GM21367 (cell line): ENCODE measurements at regions not wholly inside any gene's neighbourhood (a gene's known extent, or its start where the extent isn't known, plus 50 kb on each side); places are given as distances from the start of the nearest gene placed in this dataset.

Experiments
- ATAC-seq: cut with Tn5 transposase; IDR thresholded peaks from one replicate; pipeline ENCODE4 v1.9.1; 2021; ENCODE audit not compliant: unreplicated experiment

- ATAC-seq = no peak
These were observed 172.3 kb upstream of the RPS6KA3 start for GRCh38 chrX:20438871-20439526.

GRCh38 chrX:20437683-20438082 lies 171.0 kb upstream of the RPS6KA3 start:
- no peak for ATAC-seq

DNA sequence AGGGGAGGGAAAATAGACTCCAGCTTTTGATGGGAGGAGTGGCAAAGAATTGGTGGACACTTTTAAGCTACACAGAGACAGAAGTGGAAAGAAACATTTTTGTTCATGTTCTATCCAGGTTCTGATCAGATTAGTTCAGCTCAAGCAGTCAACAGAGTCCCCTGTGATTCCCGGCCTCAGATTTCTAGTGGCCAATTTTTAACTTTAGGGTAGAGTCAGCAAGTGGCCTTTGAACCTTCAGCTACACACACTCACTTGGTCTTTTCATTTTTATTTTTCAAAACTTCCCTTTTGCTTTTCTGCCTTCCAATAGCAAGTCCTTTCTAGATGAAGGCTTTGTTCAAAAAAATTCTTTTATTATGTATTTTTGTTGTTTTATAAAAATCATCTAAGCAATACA lies 169.2 kb upstream of the RPS6KA3 start:
- no peak for ATAC-seq

DNA sequence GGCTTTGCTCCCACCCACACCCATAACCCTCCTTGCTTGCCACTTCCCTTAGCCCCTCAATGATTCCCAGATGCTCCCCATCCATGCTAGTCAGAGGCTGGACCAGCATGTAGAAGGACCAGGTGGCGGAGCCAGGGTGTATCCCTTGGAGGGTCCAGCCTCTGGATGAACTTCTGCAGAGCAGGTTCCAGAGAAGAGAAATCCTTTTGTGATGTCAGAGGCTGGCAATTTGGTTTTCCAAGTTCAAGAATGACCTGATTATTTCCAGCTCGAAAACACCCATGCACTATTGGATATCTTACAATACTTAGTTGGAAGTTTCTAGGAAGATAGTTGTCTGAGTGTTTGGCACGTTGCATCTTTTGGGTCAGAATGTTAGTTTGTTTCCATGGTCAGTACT lies 168.3 kb upstream of the RPS6KA3 start:
- ATAC-seq = no peak

GRCh38 chrX:20433388-20433775 lies 166.7 kb upstream of the RPS6KA3 start:
- no peak for ATAC-seq

DNA sequence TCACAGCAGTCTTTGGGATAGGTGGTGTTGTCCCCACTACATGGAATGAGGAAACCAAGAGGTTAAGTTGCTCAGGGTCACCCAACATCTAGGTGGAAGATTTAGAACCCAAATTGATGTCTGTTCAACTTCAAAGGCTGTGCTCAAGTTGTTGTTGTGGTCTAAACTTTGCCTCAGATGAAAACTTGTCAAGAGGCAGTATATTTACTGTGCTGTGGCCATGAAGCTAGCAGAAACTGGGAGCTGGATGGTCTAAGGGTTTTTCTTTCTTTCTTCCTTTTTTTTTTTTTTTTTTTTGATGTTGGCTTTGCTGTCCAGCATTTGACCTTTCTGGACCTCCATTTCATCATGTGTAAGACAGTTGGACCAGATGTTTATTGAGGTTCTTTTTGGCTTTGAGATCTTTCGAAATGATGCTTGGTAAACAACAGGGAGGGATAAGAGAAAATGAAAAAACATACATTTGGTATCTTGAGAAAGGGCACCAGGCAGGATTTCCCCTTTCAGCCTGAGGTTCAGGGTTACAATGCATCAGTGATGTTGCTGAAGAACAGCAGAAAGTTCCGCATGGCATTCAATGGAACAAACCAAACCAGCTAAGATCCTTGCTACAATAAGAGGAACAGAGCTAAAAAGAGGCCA lies 166.2 kb upstream of the RPS6KA3 start:
- ATAC-seq = no peak

DNA sequence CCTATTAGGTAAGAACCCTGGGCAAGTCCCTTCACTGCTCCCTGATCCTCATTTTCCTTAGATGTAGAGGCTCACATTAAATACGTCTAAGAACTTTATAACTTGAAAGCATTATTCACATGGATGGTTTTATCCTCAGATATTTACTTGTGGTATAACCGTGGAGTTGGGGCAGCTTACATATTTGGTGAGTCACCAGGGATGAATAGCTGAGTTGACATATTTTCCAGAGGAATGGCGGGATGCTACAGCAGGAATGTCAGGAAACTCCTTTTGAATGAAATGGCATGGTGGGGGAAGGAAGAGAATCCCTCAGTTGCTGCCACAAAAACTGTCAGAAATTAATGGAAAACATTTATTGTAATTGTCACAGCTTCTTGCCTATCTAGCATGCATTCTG lies 165.3 kb upstream of the RPS6KA3 start:
- no peak for ATAC-seq

DNA sequence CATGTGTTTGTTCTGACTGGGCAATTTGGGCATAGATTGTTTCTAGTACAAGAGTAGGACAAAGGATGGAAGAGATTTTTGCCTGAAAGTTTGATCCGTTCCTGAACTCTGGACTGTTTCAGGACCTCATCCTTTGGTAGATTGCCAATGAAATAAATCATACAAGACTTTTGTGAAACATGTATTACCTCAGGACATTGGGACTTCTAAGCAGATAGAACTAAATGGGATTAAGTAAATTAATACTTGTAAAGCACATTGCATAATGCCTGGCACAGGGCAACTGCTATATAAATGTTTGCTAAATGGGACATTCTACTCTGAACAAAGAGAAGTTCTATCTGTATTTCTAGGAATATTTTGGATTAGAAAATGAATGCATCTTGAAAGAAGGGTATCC lies 164.8 kb upstream of the RPS6KA3 start:
- no peak for ATAC-seq

GRCh38 chrX:20427173-20427770 lies 160.6 kb upstream of the RPS6KA3 start:
- no peak for ATAC-seq

DNA sequence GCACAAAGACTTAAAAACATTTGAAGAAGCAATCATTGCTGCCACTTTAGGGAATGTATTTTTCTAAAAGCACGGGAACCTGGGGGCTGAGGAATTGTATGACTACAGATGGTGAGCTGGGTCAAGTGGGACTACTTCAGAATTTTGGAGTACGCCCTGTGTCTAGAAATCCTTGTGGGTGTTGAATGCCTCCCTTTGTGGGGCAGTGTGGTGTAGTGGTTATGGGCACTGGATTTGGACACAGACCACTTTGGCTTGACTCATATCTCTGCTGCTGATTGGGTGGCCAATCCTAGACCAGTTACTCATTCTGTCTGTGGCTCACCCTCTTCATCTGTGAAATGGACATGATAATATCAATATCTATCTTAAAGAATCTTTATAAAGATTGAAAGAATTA lies 155.0 kb upstream of the RPS6KA3 start:
- ATAC-seq = no peak

- ATAC-seq = no peak
These were observed 154.6 kb upstream of the RPS6KA3 start for GRCh38 chrX:20421275-20421674.

- no peak for ATAC-seq
These were observed 153.3 kb upstream of the RPS6KA3 start for GRCh38 chrX:20420058-20420457.

GRCh38 chrX:20418379-20419150 lies 151.9 kb upstream of the RPS6KA3 start:
- peak; percentile 65 for ATAC-seq

DNA sequence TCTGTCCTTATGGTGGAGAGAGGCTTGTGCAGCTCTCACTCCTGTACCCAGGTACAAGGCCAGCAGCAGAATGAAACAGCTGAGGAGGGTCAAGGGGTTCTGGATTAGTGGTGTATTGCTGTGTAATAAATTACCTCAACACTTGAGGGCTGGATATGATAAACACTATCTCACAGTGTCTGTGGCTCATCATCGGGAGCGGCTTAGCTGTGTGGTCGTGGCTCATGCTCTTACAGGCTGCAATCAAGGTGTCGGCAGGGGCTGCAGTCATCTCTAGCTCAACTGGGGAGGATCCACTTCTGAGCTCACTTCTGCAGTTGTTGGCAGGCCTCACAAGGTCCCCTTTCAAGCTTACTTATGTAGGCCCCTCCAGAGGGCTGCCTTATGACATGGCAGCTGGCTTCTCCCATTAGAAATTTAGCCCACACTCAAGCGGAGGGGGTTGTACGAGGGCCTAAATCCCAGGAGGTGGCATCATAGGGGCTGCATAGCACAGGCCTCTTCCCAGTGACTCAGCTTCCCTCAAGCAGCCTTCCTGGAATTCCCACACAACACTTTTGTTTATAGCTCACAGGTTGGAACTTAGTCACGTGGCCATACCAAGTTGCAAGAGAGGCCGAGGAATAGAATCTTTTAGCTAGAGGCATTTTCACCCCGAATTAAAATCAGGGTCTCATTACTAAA lies 148.2 kb upstream of the RPS6KA3 start:
- ATAC-seq = no peak

- no peak for ATAC-seq
These were observed 147.4 kb upstream of the RPS6KA3 start for GRCh38 chrX:20414066-20414465.

- peak; percentile 74 for ATAC-seq
These were observed 146.3 kb upstream of the RPS6KA3 start for GRCh38 chrX:20412871-20413486.

DNA sequence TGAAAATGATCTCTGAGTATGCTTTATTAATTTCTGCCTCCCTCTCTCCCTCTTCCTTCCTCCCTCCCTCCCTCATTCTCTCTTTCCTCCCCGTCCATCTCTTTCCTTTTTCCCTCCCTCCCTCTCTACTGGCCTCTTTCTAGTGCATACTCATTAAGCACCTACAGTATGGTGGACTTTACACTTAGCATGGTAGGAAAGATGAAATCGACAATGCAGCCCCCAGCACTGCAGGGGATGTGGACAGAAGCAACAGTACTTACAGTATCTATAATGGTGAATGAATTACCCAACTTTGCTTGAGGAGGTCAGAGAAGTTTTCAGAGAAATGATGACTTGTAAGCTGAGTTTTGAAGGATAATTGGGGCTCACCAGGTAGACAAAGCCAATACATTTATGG lies 143.8 kb upstream of the RPS6KA3 start:
- no peak for ATAC-seq

GRCh38 chrX:20409991-20410390 lies 143.3 kb upstream of the RPS6KA3 start:
- no peak for ATAC-seq

DNA sequence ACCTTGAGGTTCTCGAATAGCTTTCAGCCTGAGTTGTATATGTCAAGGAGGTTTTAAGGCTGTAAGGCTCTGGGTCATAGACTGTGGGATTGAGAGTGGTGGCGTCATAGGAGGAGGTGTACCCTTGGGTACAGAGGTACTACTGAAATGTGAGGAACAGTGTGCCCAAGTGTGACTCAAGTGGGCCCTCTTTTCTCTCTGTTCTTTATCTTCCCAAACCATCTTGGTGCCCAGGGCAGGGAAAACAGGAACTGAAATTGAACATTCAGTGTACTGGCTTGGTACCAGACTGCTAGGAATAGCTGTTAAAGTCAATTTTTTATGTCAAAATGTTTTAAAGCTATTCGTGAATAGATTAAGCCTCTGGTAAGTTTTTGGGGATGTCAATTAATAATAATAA lies 136.2 kb upstream of the RPS6KA3 start:
- ATAC-seq = no peak

GRCh38 chrX:20399728-20400414 lies 133.2 kb upstream of the RPS6KA3 start:
- no peak for ATAC-seq
